Upper lobe of left lung (tissue), 4 donors: ENCODE measurements at regions not wholly inside any gene's neighbourhood (a gene's known extent, or its start where the extent isn't known, plus 50 kb on each side); places are given as distances from the start of the nearest gene placed in this dataset.

Experiments used
- CTCF ChIP-seq, 6 experiments: fragments of 450-650 bp in 4 of 6; fragments of 200-600 bp in 2 of 6; sonication (generic) in 2 of 6; IDR thresholded peaks; one replicate each; pipeline ENCODE4 v1.5.1; 2016 to 2019; ENCODE audit warnings: antibody characterized with exemption in 6 of 6
- EP300 ChIP-seq, 4 donors: sonication (generic); formaldehyde crosslinking; IDR thresholded peaks; one replicate each; pipeline ENCODE4 v1.5.1; 2017; ENCODE audit warnings: antibody characterized with exemption in 4 of 4, control low read depth in 2 of 4
- POLR2A ChIP-seq, 4 donors: fragments of 450-650 bp; IDR thresholded peaks; one replicate each; pipeline ENCODE4 v1.5.1; 2016 to 2017; ENCODE audit warnings: antibody characterized with exemption in 4 of 4, mild to moderate bottlenecking in 2 of 4
- POLR2AphosphoS5 ChIP-seq, 2 donors: sonication (generic); formaldehyde crosslinking; IDR thresholded peaks; one replicate each; pipeline ENCODE4 v1.5.1; 2017; ENCODE audit warnings: antibody characterized with exemption in 2 of 2

- TF ChIP-seq POLR2AphosphoS5 (IDR thresholded peaks at IDR 0.05) (no peak), CTCF (IDR thresholded peaks at IDR 0.05) (no peak), POLR2A (IDR thresholded peaks at IDR 0.05) (no peak), EP300 (IDR thresholded peaks at IDR 0.05) (no peak)
These were observed 88.5 kb downstream of the ZNF621 start for GRCh38 chr3:40613306-40613705.
